Endometrium (tissue), 2 donors: ENCODE measurements at regions not wholly inside any gene's neighbourhood (a gene's known extent, or its start where the extent isn't known, plus 50 kb on each side); places are given as distances from the start of the nearest gene placed in this dataset.

ENCODE experiments used
- FAIRE-seq: peaks from 2 replicates; lab custom pipeline; 2012; peaks lifted over from hg19 to GRCh38; lab: Jason Lieb, UNC
- donor health status: control.
- donor health status: control.

- no peak for FAIRE-seq
Observed at GRCh38 chr2:59732871-59733566, 820.4 kb downstream of the BCL11A start.

GRCh38 chr2:59727121-59727590 is 826.3 kb downstream of the BCL11A start:
- FAIRE-seq = no peak

GRCh38 chr2:59726228-59727120 is 827.0 kb downstream of the BCL11A start:
- FAIRE-seq = no peak

GRCh38 chr2:59724746-59725145 is 828.7 kb downstream of the BCL11A start:
- no peak for FAIRE-seq

- FAIRE-seq = no peak
Observed at GRCh38 chr2:59720296-59720866, 833.1 kb downstream of the BCL11A start.

DNA sequence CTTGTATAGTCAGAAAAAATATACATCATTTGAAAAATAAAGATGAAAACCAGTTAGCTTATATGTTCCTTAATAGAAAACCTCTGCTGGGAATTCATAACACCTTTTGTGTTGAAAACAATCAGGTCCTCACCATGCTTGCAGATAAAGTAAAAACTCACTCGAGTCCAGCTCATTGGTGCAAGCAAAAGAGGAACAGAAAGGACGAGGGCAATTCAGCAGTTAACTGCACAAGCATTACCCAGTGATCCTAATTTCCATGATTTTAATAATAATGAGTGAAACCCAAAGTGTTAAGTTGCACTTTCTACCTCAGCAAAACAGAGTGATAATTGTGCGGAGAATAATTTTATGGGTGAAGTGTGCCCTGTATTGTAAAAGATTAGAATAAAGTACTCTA is 839.9 kb downstream of the BCL11A start:
- no peak for FAIRE-seq

DNA sequence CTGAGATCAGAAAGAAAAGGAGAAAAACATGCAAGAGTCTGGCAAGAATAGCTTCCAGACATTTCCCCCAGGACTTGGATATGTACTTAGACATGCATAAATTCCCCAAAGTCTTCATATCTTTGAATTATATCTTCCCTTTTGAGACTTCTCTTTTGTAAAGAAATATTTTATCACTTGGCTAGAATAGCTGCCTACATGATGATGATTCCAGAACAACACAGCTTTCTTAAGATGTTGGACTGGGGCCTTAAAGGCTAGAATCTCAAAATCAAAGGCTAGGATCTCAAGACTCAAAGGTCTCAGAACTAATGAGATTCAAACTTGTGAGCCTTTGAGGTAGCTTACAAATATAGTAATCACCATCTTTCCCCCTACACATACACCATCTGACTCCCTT is 842.3 kb downstream of the BCL11A start:
- no peak for FAIRE-seq

- no peak for FAIRE-seq
Observed at GRCh38 chr2:59706729-59707128, 846.7 kb downstream of the BCL11A start.

GRCh38 chr2:59703796-59704195 is 849.7 kb downstream of the BCL11A start:
- FAIRE-seq = no peak

DNA sequence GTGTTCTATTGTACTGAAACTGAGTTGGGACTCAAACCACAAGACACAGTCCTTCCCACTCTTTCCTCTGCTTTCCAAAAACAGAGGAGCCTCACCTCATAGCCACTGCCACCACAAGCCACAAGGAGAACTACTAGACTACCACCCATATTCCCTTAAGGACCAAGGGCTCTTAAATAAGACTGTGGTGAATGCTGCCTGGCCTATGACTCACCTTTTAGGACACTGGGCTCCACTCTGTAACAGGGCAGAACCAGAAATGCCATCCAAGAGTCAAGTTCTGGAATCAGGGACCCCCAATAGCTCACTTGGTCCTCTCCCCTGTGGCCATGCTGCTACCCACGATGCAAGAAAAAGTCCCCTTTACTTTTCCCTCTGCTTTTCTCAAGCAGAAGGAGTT is 851.4 kb downstream of the BCL11A start:
- FAIRE-seq = no peak

DNA sequence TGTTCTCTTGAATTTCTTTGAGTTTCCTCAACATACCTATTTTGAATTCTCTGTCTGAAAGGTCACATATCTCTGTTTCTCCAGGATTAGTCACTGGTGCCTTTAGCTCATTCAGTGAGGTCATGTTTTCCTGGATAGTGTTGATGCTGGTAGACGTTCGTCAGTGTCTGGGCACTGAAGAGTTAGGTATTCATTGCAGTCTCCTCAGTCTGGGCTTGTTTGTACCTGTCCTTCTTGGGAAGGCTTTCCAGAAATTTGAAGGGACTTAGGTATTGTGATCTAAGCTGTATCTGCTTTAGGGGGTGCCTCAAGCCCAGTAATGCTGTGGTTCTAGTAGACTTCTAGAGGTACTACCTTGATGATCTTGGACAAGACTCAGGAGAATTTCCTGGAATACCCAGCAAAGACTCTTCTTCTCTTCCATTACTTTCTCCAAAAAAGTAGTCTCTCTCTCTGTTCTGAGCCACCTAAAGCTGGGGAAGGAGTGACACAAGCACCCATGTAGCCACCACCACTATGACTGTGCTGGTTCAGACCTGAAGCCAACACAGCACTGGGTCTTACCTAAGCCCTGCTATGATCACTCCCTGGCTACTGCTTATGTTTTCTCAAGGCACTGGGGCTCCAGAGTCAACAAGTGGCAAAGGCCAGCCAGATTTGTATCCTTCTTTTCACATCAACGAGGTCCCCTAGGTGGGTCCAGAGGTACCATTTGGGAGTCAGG is 852.0 kb downstream of the BCL11A start:
- FAIRE-seq = no peak

DNA sequence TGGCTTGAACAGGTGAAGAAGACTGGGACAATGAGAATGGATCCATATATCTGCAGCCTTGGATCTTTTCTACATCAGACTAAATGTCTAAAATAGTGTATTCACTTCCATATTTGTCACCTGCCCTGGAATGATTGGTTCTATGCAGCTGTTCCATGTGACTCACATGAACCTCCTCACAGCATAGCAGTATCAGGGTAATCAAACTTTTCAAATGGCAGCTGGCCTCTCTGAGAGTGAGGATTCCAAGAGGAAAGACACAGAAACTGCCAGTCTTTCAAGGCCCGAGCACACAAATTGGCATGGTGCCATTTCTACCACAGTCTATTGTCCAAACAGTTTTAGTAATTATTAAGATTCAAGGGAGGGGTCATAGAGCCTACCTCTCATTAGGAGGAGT is 859.3 kb downstream of the BCL11A start:
- FAIRE-seq = no peak

GRCh38 chr2:59693231-59693959 is 860.1 kb downstream of the BCL11A start:
- FAIRE-seq = peak; percentile 91

DNA sequence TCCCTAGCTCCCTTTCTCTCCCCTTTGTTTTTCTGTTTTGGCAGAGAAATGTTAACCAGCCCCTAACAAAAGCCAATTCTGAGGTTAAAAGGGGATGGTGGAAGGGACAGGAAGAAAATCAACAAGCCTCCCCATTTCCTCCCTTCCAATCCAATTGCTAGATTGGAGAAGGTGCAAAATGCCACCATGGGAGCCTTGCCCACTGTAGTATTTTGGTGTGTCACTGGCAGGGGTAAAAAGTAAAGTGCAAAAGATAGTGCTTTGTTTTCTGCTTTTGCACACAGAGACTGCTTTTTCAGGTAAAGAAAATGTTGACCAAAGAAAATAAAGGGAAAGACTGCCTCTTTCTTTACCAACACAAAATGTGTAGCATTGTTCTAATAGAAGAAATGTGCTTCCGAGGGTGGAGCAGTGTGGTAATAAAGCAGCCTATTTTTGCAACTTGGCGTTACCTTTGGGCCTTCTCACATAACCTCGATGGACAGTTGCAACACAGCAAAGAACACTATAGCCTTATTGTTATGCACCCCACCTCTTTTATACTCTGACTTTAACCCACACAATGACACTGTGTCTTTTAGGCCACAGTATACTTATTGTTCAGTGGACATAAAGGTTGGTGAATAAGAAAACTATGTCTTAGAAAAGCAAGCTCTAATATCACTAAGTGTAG is 861.8 kb downstream of the BCL11A start:
- no peak for FAIRE-seq

DNA sequence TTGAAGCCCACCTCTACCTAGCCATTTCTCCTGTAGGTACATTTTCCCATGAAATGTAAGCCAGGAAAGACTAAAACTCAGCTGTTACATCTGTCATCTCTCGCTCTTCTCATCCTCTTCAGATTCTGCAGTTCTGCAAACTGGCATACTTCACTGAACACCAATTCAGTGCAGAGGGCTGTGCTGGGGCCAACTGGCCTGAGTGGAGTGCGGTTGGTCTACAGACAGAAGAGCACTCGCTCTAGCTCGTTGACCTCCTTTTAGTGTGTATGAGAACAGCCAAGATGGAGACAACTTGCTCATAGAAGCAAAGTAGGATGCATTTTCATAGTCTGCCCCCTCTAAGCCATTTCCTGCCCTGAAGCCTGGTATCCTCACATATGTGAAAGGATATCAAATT is 862.6 kb downstream of the BCL11A start:
- no peak for FAIRE-seq

DNA sequence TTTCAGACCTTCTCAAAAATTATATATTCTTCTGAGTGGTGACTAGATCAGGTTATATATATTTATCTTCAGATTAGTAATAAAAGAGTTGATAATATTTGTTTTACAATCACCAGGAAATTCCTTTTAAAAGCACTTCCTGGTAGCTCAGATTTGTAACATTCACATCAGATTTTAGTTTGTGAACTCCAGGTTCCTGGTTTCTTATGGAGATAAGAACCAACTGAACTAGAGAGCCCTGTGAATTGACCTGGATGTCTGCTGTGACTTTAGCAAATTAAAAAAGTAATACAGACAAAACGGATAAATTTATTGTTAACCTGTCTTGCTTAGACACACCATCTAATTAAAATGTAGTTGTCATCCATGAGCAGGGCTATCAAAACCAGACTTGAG is 868.7 kb downstream of the BCL11A start:
- no peak for FAIRE-seq

DNA sequence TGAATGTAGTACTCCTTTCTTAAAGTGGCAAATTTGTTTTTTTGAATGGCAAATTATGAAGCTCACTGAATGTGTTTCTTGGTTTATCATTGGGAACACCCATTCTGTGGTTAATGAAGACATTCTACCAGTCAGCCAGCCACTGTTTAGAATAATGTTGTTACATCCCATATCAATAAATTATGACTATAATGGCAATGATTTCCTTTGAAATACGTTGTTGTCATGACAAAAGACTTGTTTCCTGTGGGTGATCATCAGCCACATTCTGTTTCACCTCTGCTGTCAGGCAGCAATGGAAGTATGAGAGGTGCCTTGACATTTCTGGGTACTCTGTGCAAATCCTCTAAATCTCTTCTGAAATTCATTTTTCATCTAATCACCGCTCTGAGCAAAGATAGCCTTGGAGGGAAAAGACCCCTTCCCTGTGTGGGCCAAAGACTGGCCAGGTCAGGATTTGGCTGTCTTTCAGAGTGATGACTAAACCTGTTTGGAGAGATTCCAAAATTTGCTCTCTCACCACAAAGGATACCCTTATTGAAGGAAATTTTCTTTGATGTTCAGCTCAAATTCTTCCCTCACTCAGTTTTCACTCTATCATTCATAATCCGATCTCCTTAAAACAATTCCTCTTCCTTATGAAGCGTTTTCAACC is 869.2 kb downstream of the BCL11A start:
- no peak for FAIRE-seq

- no peak for FAIRE-seq
Observed at GRCh38 chr2:59680863-59681262, 872.6 kb downstream of the BCL11A start.

GRCh38 chr2:59677158-59677557 is 876.3 kb downstream of the BCL11A start:
- FAIRE-seq = no peak

GRCh38 chr2:59674100-59674499 is 879.4 kb downstream of the BCL11A start:
- no peak for FAIRE-seq

- no peak for FAIRE-seq
Observed at GRCh38 chr2:59665021-59665420, 888.4 kb downstream of the BCL11A start.
